ENCODE measurements at regions not wholly inside any gene's neighbourhood (a gene's known extent, or its start where the extent isn't known, plus 50 kb on each side); places are given as distances from the start of the nearest gene placed in this dataset.
A peak's percentile ranks its signal among the peaks of the same experiment; 100 is the strongest.

- H3K4me3 ChIP-seq (ENCODE audit: low read depth, low read length): no peak overlapping the region
- POLR2A ChIA-PET: no interaction called here
- no TSS peak for BruUV-seq (replicated peaks)
- intact Hi-C loops (cut with micrococcal nuclease; ENCODE audit: unreplicated experiment): no loop called here
- peaks cover 21% of the 10 kb centered on the region for H3K27me3 Mint-ChIP-seq (ENCODE audit: insufficient read depth, unreplicated experiment)
- 0 out of 2 replicates have a peak, but pooled peaks cover 4% of the 10 kb centered on the region for H3K9me3 ChIP-seq
- H3K4me1 Mint-ChIP-seq (ENCODE audit: low read depth, unreplicated experiment): no peaks in the 10 kb centered on the region
- TF ChIP-seq CTCF (IDR thresholded peaks at IDR 0.05; ENCODE audit: insufficient read depth in 1 of 2, low read depth in 1 of 2, low read length in 1 of 2, severe bottlenecking in 1 of 2, unreplicated experiment in 1 of 2): no peak
- DNase-seq: no peak
- no peaks in the 10 kb centered on the region for H3K36me3 ChIP-seq (ENCODE audit: control insufficient read depth, insufficient read depth, low read length)
- H3K4me3 Mint-ChIP-seq (ENCODE audit: unreplicated experiment): no peak overlapping the region
- no peak overlapping the region for H3K27ac Mint-ChIP-seq (ENCODE audit: unreplicated experiment)
- no peaks in the 10 kb centered on the region for H3K27me3 ChIP-seq (replicated peaks; ENCODE audit: control insufficient read depth, insufficient read depth, low read length)
- H3K9me3 Mint-ChIP-seq (ENCODE audit: unreplicated experiment): no peaks in the 10 kb centered on the region
- no peaks in the 10 kb centered on the region for H3K36me3 Mint-ChIP-seq (ENCODE audit: insufficient read depth, unreplicated experiment)
- no peaks in the 10 kb centered on the region for H3K4me1 ChIP-seq
- CTCF ChIA-PET: no interaction called here
Measured at GRCh38 chr20:54308804-54309203, 100.9 kb downstream of the PFDN4 start.

GRCh38 chr20:54318892-54319291, 111.0 kb downstream of the PFDN4 start:
- Histone ChIP-seq H3K4me3 (ENCODE audit: low read depth, low read length) (no peak overlapping the region), H3K4me1 (no peaks in the 10 kb centered on the region), H3K27me3 (replicated peaks; ENCODE audit: control insufficient read depth, insufficient read depth, low read length) (0 out of 2 replicates have a peak, but pooled peaks cover 1% of the 10 kb centered on the region), H3K36me3 (ENCODE audit: control insufficient read depth, insufficient read depth, low read length) (no peaks in the 10 kb centered on the region), H3K9me3 (no peaks in the 10 kb centered on the region)
- Mint-ChIP-seq H3K4me1 (ENCODE audit: low read depth, unreplicated experiment) (no peaks in the 10 kb centered on the region), H3K27ac (ENCODE audit: unreplicated experiment) (no peak overlapping the region), H3K9me3 (ENCODE audit: unreplicated experiment) (no peaks in the 10 kb centered on the region), H3K27me3 (ENCODE audit: insufficient read depth, unreplicated experiment) (peaks cover 22% of the 10 kb centered on the region), H3K36me3 (ENCODE audit: insufficient read depth, unreplicated experiment) (no peaks in the 10 kb centered on the region), H3K4me3 (ENCODE audit: unreplicated experiment) (no peak overlapping the region)
- POLR2A ChIA-PET: no interaction called here
- CTCF ChIA-PET: no interaction called here
- DNase-seq: no peak
- no TSS peak for BruUV-seq (replicated peaks)
- no peak for TF ChIP-seq CTCF (IDR thresholded peaks at IDR 0.05; ENCODE audit: insufficient read depth in 1 of 2, low read depth in 1 of 2, low read length in 1 of 2, severe bottlenecking in 1 of 2, unreplicated experiment in 1 of 2)
- intact Hi-C loops (cut with micrococcal nuclease; ENCODE audit: unreplicated experiment): no loop called here

- POLR2A ChIA-PET: no interaction called here
- Histone ChIP-seq H3K27me3 (replicated peaks; ENCODE audit: control insufficient read depth, insufficient read depth, low read length) (peaks cover 1% of the 10 kb centered on the region; the same call in 1 of the 2 replicates), H3K36me3 (ENCODE audit: control insufficient read depth, insufficient read depth, low read length) (no peaks in the 10 kb centered on the region), H3K4me1 (no peaks in the 10 kb centered on the region), H3K4me3 (ENCODE audit: low read depth, low read length) (no peak overlapping the region), H3K9me3 (no peaks in the 10 kb centered on the region)
- Mint-ChIP-seq H3K27ac (ENCODE audit: unreplicated experiment) (no peak overlapping the region), H3K9me3 (ENCODE audit: unreplicated experiment) (no peaks in the 10 kb centered on the region), H3K27me3 (ENCODE audit: insufficient read depth, unreplicated experiment) (peaks cover 20% of the 10 kb centered on the region), H3K4me1 (ENCODE audit: low read depth, unreplicated experiment) (no peaks in the 10 kb centered on the region), H3K36me3 (ENCODE audit: insufficient read depth, unreplicated experiment) (no peaks in the 10 kb centered on the region), H3K4me3 (ENCODE audit: unreplicated experiment) (no peak overlapping the region)
- no peak for DNase-seq
- no TSS peak for BruUV-seq (replicated peaks)
- intact Hi-C loops (cut with micrococcal nuclease; ENCODE audit: unreplicated experiment): no loop called here
- peak in 1 of 2 experiments; percentile 7 for TF ChIP-seq CTCF (IDR thresholded peaks at IDR 0.05; ENCODE audit: insufficient read depth in 1 of 2, low read depth in 1 of 2, low read length in 1 of 2, severe bottlenecking in 1 of 2, unreplicated experiment in 1 of 2)
- CTCF ChIA-PET: interaction anchor here (0.5 to 0.7 kb wide), 2 partner anchors 108 to 343 kb away, joined by 3 to 4 read pairs; no protein-coding TSS in a partner anchor
Measured at GRCh38 chr20:54320148-54320607, 112.3 kb downstream of the PFDN4 start.

All from Caco-2 (cell line).